Fibroblast of villous mesenchyme (primary cell): ENCODE measurements at regions not wholly inside any gene's neighbourhood (a gene's known extent, or its start where the extent isn't known, plus 50 kb on each side); places are given as distances from the start of the nearest gene placed in this dataset.
A peak's percentile ranks its signal among the peaks of the same experiment; 100 is the strongest.
"Not testable (repeated sequence)": the region's sequence is repeated elsewhere in the genome, so short reads cannot be mapped to it uniquely, and the experiment has no call there.

Experiments
- DNase-seq: peaks from one replicate; pipeline ENCODE4 v3.0.0-alpha.2; 2010; ENCODE audit warnings: low read depth
- H3K4me3 ChIP-seq: 2 replicates; pipeline ENCODE4 v1.5.1; 2011; ENCODE audit warnings: low read depth, mild to moderate bottlenecking, low read length
- TF ChIP-seq, protein P1 (sequence below): IDR thresholded peaks from 2 replicates; pipeline ENCODE4 v1.5.1; 2012; ENCODE audit warnings: low read depth, mild to moderate bottlenecking, low read length; ENCODE audit not compliant: insufficient read depth

DNA sequence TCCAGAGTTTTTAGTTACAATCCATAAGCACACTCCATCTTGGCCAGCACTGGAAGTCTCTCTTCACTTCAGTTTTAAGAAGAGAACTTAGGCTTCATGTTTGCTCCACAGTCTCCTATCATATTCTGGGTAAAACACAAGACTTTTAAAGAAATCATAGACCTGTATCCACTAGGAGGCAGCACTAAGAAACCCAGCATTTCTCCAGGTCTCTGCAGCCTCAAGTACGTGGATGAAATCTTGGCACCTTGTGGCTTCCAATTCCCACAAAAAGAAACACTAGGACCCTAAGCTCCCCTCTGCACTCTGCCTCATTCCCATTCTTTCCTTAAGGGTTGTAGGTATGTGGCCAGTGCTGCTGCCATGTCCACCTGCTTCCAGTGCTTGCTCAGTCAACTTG, 367.3 kb upstream of the CASK start:
- TF ChIP-seq, protein P1, sequence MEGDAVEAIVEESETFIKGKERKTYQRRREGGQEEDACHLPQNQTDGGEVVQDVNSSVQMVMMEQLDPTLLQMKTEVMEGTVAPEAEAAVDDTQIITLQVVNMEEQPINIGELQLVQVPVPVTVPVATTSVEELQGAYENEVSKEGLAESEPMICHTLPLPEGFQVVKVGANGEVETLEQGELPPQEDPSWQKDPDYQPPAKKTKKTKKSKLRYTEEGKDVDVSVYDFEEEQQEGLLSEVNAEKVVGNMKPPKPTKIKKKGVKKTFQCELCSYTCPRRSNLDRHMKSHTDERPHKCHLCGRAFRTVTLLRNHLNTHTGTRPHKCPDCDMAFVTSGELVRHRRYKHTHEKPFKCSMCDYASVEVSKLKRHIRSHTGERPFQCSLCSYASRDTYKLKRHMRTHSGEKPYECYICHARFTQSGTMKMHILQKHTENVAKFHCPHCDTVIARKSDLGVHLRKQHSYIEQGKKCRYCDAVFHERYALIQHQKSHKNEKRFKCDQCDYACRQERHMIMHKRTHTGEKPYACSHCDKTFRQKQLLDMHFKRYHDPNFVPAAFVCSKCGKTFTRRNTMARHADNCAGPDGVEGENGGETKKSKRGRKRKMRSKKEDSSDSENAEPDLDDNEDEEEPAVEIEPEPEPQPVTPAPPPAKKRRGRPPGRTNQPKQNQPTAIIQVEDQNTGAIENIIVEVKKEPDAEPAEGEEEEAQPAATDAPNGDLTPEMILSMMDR = peak; percentile 24
- DNase-seq = peak; percentile 3
- H3K4me3 ChIP-seq = no peak overlapping the region

DNA sequence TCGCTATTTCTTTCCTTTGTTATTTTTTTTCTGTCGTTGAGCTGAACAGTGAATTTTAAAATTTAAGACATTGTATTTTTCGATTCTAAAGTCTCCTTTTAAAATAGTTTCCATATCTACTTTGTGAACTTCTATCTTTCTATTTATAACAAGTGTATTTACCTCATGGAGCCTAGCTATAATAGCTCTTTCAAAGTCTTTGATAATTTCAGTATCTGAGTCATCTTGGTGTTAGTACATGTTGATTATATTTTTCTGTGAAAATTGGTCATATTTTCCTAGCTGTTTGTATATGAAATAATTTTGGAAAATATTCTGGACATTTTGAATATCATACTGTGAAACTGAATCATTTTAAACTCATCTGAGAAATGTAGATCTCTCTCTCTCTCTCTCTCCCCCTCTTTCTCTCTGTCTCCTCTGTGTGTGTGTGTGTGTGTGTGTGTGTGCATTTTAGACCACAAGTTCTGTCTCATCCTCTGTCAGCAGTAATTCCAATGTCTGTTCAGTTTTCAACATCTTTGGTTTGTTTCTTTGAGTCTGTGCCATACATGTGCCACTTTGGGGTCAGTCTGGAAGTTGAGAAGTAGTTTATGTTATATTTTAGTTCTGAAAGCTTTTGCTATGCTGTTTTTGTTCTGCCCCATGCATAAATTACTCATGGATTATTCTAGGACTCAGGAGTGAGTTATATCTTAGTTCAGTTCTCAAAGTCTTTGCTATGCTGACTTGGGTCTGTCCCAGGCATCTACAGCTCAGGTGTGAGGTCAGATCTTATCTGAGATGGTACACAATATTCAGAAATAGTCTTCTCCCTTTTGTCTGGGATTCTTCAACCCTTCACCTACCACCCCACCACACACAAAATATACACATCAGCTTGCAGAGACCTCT, 366.4 kb upstream of the CASK start:
- no peak overlapping the region for H3K4me3 ChIP-seq
- DNase-seq = no peak
- TF ChIP-seq, protein P1 = no peak

DNA sequence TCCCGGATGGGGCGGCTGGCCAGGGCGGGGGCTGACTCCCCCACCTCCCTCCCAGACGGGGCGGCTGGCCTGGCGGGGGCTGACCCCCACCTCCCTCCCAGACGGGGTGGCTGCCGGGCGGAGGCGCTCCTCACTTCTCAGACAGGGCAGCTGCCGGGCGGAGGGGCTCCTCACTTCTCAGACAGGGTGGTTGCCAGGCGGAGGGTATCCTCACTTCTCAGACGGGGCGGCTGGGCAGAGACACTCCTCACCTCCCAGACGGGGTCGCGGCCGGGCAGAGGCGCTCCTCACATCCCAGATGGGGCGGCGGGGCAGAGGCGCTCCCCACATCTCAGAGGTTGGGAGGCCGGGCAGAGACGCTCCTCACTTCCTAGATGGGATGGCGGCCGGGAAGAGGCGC, 362.3 kb upstream of the CASK start:
- DNase-seq, H3K4me3 ChIP-seq: not testable (repeated sequence)

DNA sequence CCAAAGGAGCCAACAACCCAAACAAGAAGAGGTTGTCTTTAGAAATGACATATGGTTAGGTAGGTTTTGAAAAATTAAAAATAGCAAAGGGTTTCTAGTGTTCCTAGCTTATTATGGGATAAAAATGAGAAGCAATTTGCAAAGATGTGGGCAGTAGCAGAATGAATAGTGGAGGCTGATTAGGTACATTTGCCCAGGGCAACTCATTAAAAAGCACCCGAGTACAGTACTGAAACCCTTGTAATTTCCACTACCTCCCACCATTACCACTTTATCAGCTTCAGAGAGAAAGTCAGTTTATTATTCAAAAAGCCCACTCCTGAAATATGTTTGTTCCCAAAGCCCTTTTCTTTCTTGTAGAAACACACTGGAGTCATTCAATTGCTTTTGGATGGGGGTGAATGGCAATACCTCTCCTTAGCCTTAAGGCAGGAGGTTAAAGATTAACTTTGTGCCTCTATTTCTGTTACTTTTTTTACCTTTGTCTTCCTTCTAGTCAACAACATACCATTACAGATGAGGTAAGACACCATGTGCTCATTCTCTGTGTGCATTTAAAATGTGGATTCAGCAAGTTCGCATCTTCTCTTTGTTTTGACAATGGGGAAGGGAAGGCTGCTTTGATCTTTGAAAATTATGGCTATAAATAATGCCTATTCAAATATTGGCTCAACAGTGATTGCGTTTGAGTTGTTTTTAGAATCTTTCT, 353.8 kb upstream of the CASK start:
- H3K4me3 ChIP-seq = no peak overlapping the region
- TF ChIP-seq, protein P1 = no peak
- no peak for DNase-seq

DNA sequence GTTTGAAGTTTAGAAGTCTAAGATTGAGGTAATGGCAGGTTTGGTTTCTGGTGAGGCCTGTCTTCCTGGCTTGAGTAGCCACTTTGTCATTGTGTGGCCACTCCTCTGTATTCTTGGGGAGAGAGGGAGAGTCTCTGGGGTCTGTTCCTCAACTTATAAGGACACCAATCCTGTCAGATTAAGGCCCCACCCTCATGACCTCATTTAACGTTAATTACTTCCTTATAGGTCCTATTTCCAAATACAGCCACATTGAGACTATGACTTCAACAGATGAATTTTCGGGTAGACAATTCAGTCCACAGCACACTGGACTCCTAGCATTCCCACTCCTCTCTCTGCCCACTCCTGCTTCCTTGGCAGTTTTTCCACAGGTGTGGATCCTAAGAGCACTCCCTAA, 350.8 kb upstream of the CASK start:
- DNase-seq = no peak
- H3K4me3 ChIP-seq = no peak overlapping the region
- TF ChIP-seq, protein P1 = no peak

DNA sequence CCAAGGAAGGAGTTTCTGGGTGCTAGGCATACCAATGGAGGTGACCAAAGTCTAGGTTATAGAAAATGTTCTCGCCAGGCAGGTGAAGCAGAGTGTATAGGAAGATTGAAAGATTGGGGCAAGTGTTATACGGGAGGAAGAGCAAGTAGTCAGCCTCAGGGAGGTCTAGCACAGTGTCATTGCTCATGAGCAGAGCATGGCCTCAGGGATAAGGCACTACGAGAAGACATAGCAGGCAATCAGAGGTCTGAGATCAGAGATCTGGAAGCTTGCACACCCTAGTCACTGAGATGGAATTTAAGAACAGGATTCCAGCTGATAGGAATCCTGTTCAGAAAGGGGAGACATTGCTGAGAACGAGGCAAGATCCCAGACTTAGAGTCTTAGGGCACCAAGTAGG, 350.0 kb upstream of the CASK start:
- TF ChIP-seq, protein P1 = no peak
- no peak for DNase-seq
- no peak overlapping the region for H3K4me3 ChIP-seq

DNA sequence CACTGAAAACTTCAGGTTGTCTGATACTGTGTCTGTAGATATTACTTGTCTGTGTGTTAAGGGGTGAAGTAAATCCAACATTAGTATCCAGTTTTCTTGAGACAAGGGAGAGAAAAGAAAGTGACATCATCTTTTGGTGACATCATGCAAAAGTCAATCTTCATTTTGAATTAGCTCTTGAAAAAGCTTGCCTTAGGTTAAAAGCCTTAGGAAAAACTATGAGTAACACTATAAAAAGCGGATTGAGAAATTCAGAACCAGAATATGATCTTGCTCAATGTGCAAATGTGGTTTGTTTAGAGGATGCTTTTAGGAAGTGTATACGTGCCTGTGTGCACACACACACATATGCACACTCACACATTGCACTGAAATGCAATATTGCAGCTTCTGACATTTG, 345.8 kb upstream of the CASK start:
- no peak overlapping the region for H3K4me3 ChIP-seq
- DNase-seq = peak; percentile 5
- TF ChIP-seq, protein P1 = no peak
